HCT116 (cell line): ENCODE measurements at regions not wholly inside any gene's neighbourhood (a gene's known extent, or its start where the extent isn't known, plus 50 kb on each side); places are given as distances from the start of the nearest gene placed in this dataset.

Experiments
- ATAC-seq: fragments of 200-7000 bp; cut with Tn5 transposase; 2 replicates; pipeline ENCODE4 v1.9.1; 2020; ENCODE audit warnings: mild to moderate bottlenecking, moderate library complexity
- BruUV-seq: library from RNA; stranded (reverse); fragments of 400-500 nt; replicated peaks from 2 replicates; lab custom pipeline; 2021; lab: Mats Ljungman, UMichigan
- CTCF ChIA-PET: fragments of 300-600 bp; sonication (Branson Sonifier 250); formaldehyde crosslinking; loops from one replicate; lab custom pipeline; 2021; ENCODE audit warnings: antibody characterized with exemption; lab: Charles Lee
- POLR2A ChIA-PET: fragments of 300-600, 350-600 bp; sonication (Branson Sonifier 250); formaldehyde crosslinking; loops from one replicate; lab custom pipeline; 2021; ENCODE audit warnings: antibody characterized with exemption; lab: Charles Lee
- RAD21 ChIA-PET, 2 experiments: fragments of 300-600 bp; sonication (Branson Sonifier 250); formaldehyde crosslinking; loops; one replicate each; lab custom pipeline; 2023; ENCODE audit warnings: low total read pairs in 2 of 2; ENCODE audit not compliant: uncharacterized antibody in 2 of 2, unreplicated experiment in 2 of 2, low non-redundant PET in 1 of 2; lab: Charles Lee
- DNase-seq: peaks from one replicate; pipeline ENCODE4 v3.0.0-alpha.2; 2010; ENCODE audit warnings: low read depth, low spot score
- H2AFZ ChIP-seq: fragments of 200-600 bp; shearing (Covaris generic), sonication (generic); 2 replicates; pipeline ENCODE4 v1.6.1; 2017; ENCODE audit warnings: low read depth, mixed run types, mixed read lengths, antibody characterized with exemption, low read length; ENCODE audit not compliant: poor library complexity, severe bottlenecking
- H3K27ac ChIP-seq: 2 replicates; pipeline ENCODE4 v1.5.1; 2012; ENCODE audit warnings: low read depth, low read length
- H3K27me3 ChIP-seq: fragments of 200-600 bp; sonication (generic); 2 replicates; pipeline ENCODE4 v1.6.1; 2016; ENCODE audit warnings: mixed run types, low read length, mixed read lengths; ENCODE audit not compliant: insufficient read depth
- H3K36me3 ChIP-seq, 2 experiments: fragments of 200-500 bp in 1 of 2; fragments of 200-600 bp in 1 of 2; sonication (Bioruptor generic) in 1 of 2; sonication (generic) in 1 of 2; 2 replicates each; pipeline versions ENCODE4 v1.5.1 to v1.6.1; 2014 to 2016; ENCODE audit warnings: low read length in 2 of 2, inconsistent platforms in 1 of 2, mixed read lengths in 1 of 2, mixed run types in 1 of 2; ENCODE audit not compliant: insufficient read depth in 2 of 2, control insufficient read depth in 1 of 2
- H3K4me1 ChIP-seq, 2 experiments: fragments of 200-600 bp in 1 of 2; sonication (generic) in 1 of 2; 2 replicates each; pipeline versions ENCODE4 v1.5.1 to v1.6.1; 2012 to 2017; ENCODE audit warnings: low read length in 2 of 2, inconsistent platforms in 1 of 2, mild to moderate bottlenecking in 1 of 2, mixed read lengths in 1 of 2, mixed run types in 1 of 2, moderate library complexity in 1 of 2; ENCODE audit not compliant: insufficient read depth in 2 of 2, control insufficient read depth in 1 of 2
- H3K4me2 ChIP-seq: fragments of 200-600 bp; sonication (generic); 2 replicates; pipeline ENCODE4 v1.6.1; 2017; ENCODE audit warnings: mixed run types, low read length, mixed read lengths
- H3K4me3 ChIP-seq, 2 experiments: fragments of 200-600 bp in 1 of 2; sonication (generic) in 1 of 2; replicated peaks in 1 of 2; 2 replicates each; pipeline ENCODE4 v1.5.1; 2011 to 2016; ENCODE audit warnings: low read length in 2 of 2, control low read depth in 1 of 2, low read depth in 1 of 2, mild to moderate bottlenecking in 1 of 2, mixed read lengths in 1 of 2, mixed run types in 1 of 2
- H3K79me2 ChIP-seq: fragments of 200-600 bp; sonication (generic); 2 replicates; pipeline ENCODE4 v1.6.1; 2017; ENCODE audit warnings: mild to moderate bottlenecking, mixed run types, low read length, moderate library complexity, mixed read lengths; ENCODE audit not compliant: insufficient read depth
- H3K9ac ChIP-seq: fragments of 200-600 bp; sonication (generic); 2 replicates; pipeline ENCODE4 v1.6.1; 2016; ENCODE audit warnings: low read length, mixed read lengths
- H3K9me2 ChIP-seq: fragments of 200-600 bp; sonication (generic), shearing (Covaris generic); 2 replicates; pipeline ENCODE4 v1.6.1; 2017; ENCODE audit warnings: mixed run types, mild to moderate bottlenecking, moderate library complexity; ENCODE audit not compliant: insufficient read depth
- H3K9me3 ChIP-seq, 2 experiments: fragments of 200-500 bp in 1 of 2; fragments of 200-600 bp in 1 of 2; sonication (Bioruptor generic) in 1 of 2; sonication (generic) in 1 of 2; 2 replicates each; pipeline ENCODE4 v1.6.1; 2014 to 2017; ENCODE audit warnings: low read length in 2 of 2, mixed read lengths in 2 of 2, inconsistent platforms in 1 of 2, low read depth in 1 of 2, mild to moderate bottlenecking in 1 of 2, mixed run types in 1 of 2, moderate library complexity in 1 of 2; ENCODE audit not compliant: control insufficient read depth in 1 of 2, insufficient read depth in 1 of 2
- H4K20me1 ChIP-seq: fragments of 200-600 bp; sonication (generic), shearing (Covaris generic); 2 replicates; pipeline ENCODE4 v1.6.1; 2017; ENCODE audit warnings: mixed run types, mild to moderate bottlenecking, moderate library complexity; ENCODE audit not compliant: insufficient read depth
- CBX3 ChIP-seq: IDR thresholded peaks from 2 replicates; pipeline ENCODE4 v1.6.1; 2012; ENCODE audit warnings: low read depth
- ELF1 ChIP-seq: IDR thresholded peaks from 2 replicates; pipeline ENCODE4 v1.6.1; 2012; ENCODE audit warnings: low read depth, borderline replicate concordance
- EZH2phosphoT487 ChIP-seq: fragments of 200-600 bp; IDR thresholded peaks from 2 replicates; pipeline ENCODE4 v1.6.1; 2018; ENCODE audit warnings: antibody characterized with exemption, borderline replicate concordance
- JUND ChIP-seq: IDR thresholded peaks from 2 replicates; pipeline ENCODE4 v1.6.1; 2012
- POLR2A ChIP-seq: IDR thresholded peaks from 2 replicates; pipeline ENCODE4 v1.7.0; 2011; ENCODE audit warnings: borderline replicate concordance; ENCODE audit not compliant: insufficient read depth, insufficient read length; ENCODE audit errors: extremely low read depth
- SP1 ChIP-seq: IDR thresholded peaks from 2 replicates; pipeline ENCODE4 v1.6.1; 2012; ENCODE audit warnings: low read depth
- SRF ChIP-seq: IDR thresholded peaks from 2 replicates; pipeline ENCODE4 v1.6.1; 2012; ENCODE audit warnings: low read depth
- TCF7L2 ChIP-seq: IDR thresholded peaks from 2 replicates; pipeline ENCODE4 v1.7.0; 2011; ENCODE audit warnings: borderline replicate concordance, inconsistent platforms; ENCODE audit not compliant: insufficient read depth, insufficient read length; ENCODE audit errors: extremely low read depth
- YY1 ChIP-seq: IDR thresholded peaks from 2 replicates; pipeline ENCODE4 v1.6.1; 2011; ENCODE audit warnings: low read length, low read depth, moderate library complexity, mild to moderate bottlenecking; ENCODE audit not compliant: insufficient replicate concordance; ENCODE audit errors: extremely low read depth
- ZBTB33 ChIP-seq: IDR thresholded peaks from 2 replicates; pipeline ENCODE4 v1.6.1; 2011; ENCODE audit warnings: mild to moderate bottlenecking, low read length, moderate library complexity; ENCODE audit not compliant: insufficient replicate concordance; ENCODE audit errors: extremely low read depth
- intact Hi-C: fragments of 100-400 bp; cut with micrococcal nuclease; formaldehyde crosslinking; loops from 2 replicates; pipeline ENCODE4 v1.10.0; 2022

- RAD21 ChIA-PET = no interaction called here
- Histone ChIP-seq H3K36me3 (no peaks in the 10 kb centered on the region), H2AFZ (no peak overlapping the region), H4K20me1 (no peaks in the 10 kb centered on the region), H3K4me1 (peaks cover 0 to 5% of the 10 kb centered on the region in 2 experiments; a peak in 2 of 4 replicates), H3K9me2 (no peaks in the 10 kb centered on the region), H3K79me2 (no peaks in the 10 kb centered on the region), H3K27ac (no peak overlapping the region), H3K27me3 (peaks cover 18% of the 10 kb centered on the region), H3K9ac (no peak overlapping the region), H3K4me2 (no peak overlapping the region), H3K4me3 (no peak overlapping the region), H3K9me3 (no peaks in the 10 kb centered on the region)
- DNase-seq (no peak), ATAC-seq (no peak)
- POLR2A ChIA-PET = no interaction called here
- no peak for TF ChIP-seq CBX3
- no peak for TF ChIP-seq YY1
- no peak for TF ChIP-seq EZH2phosphoT487
- TF ChIP-seq ZBTB33 = no peak
- TF ChIP-seq SRF = no peak
- TF ChIP-seq SP1 = no peak
- TF ChIP-seq POLR2A = no peak
- TF ChIP-seq JUND = no peak
- no peak for TF ChIP-seq ELF1
- TF ChIP-seq TCF7L2 = no peak
- intact Hi-C loops = no loop called here
- CTCF ChIA-PET = no interaction called here
- no TSS peak for BruUV-seq
Observed at GRCh38 chr12:131510431-131510830, 200.5 kb upstream of the SFSWAP start.
